ENCODE measurements at regions not wholly inside any gene's neighbourhood (a gene's known extent, or its start where the extent isn't known, plus 50 kb on each side); places are given as distances from the start of the nearest gene placed in this dataset.

DNA sequence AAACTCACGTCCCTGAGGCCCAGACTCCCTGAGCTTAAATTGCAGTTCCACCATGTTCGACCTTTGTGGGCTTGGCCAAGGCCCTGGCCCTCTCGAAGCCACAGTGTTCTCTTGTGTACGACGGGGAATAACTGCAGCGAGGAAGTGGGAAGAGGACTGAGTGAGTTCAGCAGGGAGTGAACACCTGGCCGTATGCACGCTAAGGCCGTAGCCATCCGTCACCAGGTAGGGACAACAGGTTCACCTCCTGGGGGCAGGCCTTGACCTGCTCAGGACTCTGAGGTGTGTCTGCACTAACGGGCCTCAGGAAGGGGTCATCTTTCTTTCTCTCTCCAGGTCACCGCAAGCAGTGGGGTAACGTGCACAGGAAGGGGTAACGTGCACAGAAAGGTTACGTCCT, 67.2 kb upstream of the CTBP2 start:
- TF ChIP-seq, protein P1, sequence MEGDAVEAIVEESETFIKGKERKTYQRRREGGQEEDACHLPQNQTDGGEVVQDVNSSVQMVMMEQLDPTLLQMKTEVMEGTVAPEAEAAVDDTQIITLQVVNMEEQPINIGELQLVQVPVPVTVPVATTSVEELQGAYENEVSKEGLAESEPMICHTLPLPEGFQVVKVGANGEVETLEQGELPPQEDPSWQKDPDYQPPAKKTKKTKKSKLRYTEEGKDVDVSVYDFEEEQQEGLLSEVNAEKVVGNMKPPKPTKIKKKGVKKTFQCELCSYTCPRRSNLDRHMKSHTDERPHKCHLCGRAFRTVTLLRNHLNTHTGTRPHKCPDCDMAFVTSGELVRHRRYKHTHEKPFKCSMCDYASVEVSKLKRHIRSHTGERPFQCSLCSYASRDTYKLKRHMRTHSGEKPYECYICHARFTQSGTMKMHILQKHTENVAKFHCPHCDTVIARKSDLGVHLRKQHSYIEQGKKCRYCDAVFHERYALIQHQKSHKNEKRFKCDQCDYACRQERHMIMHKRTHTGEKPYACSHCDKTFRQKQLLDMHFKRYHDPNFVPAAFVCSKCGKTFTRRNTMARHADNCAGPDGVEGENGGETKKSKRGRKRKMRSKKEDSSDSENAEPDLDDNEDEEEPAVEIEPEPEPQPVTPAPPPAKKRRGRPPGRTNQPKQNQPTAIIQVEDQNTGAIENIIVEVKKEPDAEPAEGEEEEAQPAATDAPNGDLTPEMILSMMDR (IDR thresholded peaks at IDR 0.05; ENCODE audit: low read depth, low read length): no peak
- no peak for DNase-seq (ENCODE audit: low read depth in 2 of 2)
- no peak overlapping the region for H3K4me3 ChIP-seq (replicated peaks in 1 of 2; ENCODE audit: low read depth in 2 of 2, low read length in 2 of 2)

DNA sequence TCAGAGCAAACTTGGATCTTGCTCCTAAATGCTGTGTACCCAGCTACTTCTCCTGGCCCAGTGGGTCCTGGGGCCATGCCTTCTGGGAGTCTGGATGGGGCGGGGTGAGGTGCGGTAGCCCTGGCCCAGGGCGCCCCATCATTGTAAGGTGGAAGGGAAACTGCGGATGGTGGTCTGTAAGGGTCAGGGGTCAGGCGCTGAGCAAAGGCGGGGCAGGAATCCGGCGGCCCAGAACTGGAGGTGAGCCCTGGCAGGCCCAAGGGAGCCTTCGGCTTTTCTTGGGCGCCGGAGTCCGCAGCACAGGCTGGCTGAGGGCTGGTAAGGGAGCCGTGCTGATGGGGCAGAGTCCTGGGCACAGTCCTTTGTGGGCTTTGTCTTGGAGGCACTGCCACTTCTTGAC, 66.5 kb upstream of the CTBP2 start:
- H3K4me3 ChIP-seq (replicated peaks in 1 of 2; ENCODE audit: low read depth in 2 of 2, low read length in 2 of 2): no peak overlapping the region
- TF ChIP-seq, protein P1 (IDR thresholded peaks at IDR 0.05; ENCODE audit: low read depth, low read length): no peak
- no peak for DNase-seq (ENCODE audit: low read depth in 2 of 2)

DNA sequence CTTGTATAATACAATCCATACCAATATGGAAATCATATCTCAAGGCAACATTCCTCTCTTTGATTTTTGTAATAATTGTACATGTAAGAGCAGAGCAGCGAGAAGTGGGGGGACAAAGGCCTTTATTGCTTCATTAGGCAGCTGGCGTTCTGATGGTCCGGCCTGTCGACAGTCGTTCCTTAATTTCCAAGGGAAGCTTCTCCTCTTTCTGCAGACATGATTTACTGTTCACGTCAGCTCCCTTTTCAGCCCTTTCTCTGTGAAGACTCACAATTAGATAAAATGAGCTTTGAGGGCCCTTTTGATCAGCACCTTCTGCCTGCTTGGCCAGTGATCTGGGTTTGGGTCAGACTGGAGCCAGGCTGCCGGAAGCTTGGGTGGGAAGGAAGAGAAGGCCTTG, 65.6 kb upstream of the CTBP2 start:
- TF ChIP-seq, protein P1 (IDR thresholded peaks at IDR 0.05; ENCODE audit: low read depth, low read length): no peak
- DNase-seq (ENCODE audit: low read depth in 2 of 2): no peak
- H3K4me3 ChIP-seq (replicated peaks in 1 of 2; ENCODE audit: low read depth in 2 of 2, low read length in 2 of 2): no peak overlapping the region

DNA sequence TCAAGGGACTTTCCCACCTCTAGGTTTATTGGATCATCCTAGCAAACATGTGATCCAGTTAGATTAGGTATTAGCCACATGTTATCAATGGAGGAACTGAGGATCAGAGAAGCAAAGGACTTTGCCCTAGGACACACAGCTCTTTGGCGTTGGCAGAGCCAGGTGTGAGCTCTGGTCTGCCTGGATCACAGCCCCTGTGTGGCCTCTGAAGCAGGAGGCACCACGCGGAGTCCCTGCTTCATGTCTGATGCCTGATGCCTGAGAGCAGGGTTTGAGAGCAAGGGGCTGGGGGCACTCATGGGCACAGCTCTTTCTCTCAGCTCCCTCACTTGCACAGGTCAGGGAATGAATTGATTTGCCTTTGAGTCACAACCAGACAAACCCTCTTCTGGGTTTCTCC, 64.7 kb upstream of the CTBP2 start:
- TF ChIP-seq, protein P1 (IDR thresholded peaks at IDR 0.05; ENCODE audit: low read depth, low read length): no peak

DNA sequence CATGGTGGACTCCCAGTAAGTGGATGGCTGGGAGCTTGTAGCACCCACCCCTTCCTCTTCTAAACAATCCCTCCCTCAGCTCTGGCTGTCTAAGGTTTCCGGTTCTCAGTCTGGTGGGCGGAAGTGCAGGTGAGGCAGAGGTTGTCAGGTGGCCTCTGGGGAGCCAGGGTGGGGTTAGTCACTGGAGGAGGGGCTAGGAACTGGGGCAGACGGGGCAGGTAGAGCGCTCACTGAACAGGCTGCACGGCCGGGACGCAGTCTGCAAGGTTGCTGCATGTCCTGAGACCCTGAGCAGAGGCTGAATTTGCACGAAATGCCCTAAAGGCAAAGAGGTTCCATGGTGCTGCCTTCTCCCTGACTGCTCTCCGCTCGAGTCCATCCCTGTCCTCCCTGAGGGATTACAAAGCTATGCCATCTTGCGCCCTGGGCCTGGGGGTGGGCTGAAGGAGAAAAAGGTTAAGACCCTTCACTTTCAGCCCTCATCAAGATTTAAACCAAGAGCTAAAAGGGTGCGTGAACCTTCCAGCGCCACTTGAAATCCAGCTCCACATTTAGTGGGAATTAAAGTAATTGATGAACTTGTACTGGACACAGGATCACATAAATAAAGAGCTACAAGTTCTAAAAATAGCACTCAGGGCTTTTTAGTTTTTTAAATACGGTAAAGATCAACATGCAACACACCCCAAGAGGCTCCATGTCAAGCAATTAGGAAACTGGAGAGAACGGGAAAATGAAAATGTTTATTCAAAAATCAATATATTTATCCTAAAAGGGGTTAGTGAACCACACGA, 62.3 kb upstream of the CTBP2 start:
- DNase-seq (ENCODE audit: low read depth in 2 of 2): no peak
- no peak overlapping the region for H3K4me3 ChIP-seq (replicated peaks in 1 of 2; ENCODE audit: low read depth in 2 of 2, low read length in 2 of 2)

More for the DNA sequence above, 64.7 kb upstream of the CTBP2 start:
- H3K4me3 ChIP-seq (replicated peaks in 1 of 2; ENCODE audit: low read depth in 2 of 2, low read length in 2 of 2): no peak overlapping the region
- DNase-seq (ENCODE audit: low read depth in 2 of 2): no peak

DNA sequence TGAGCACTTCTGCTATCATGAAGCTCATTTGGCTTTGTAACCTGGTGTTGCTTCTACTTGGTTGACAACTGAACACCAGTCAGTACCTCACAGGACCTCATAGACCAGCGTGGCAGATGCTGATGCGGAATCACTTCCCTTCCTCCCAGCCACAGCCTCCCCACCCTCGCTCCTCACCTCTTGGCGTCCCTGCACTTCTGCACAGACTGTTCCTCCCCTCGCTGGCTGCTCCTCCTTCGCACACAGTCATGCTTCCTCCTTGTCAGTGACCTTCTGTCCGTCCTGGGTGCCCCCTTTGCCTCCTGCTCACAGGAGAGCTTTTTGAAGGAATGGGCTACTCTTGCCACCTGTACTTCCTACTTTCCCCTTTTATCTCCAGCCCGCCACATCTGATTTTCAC, 61.4 kb upstream of the CTBP2 start:
- H3K4me3 ChIP-seq (replicated peaks in 1 of 2; ENCODE audit: low read depth in 2 of 2, low read length in 2 of 2): no peak overlapping the region
- DNase-seq (ENCODE audit: low read depth in 2 of 2): no peak
- TF ChIP-seq, protein P1 (IDR thresholded peaks at IDR 0.05; ENCODE audit: low read depth, low read length): no peak

More for the DNA sequence above, 62.3 kb upstream of the CTBP2 start:
- TF ChIP-seq, protein P1 (IDR thresholded peaks at IDR 0.05; ENCODE audit: low read depth, low read length): no peak

DNA sequence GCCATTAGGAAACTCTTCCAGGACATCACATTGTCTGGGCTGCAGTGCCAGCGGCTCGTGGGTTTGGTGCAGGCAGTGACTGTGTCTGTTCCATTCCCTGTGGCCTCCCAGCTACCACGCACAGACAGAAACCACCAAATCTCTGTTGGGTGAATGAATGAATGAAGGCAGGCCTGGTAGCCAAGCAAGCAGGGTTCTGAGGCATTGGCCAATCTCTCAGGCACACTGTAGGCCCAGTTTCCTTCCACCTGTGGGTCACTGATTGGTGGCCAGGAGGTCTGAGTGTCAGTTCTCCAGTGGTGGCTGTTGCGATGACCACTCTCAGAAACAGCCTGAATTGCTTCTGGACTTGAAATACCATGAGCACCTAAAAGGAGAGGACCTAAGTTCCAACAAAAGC, 59.4 kb upstream of the CTBP2 start:
- no peak for DNase-seq (ENCODE audit: low read depth in 2 of 2)
- TF ChIP-seq, protein P1 (IDR thresholded peaks at IDR 0.05; ENCODE audit: low read depth, low read length): no peak
- H3K4me3 ChIP-seq (replicated peaks in 1 of 2; ENCODE audit: low read depth in 2 of 2, low read length in 2 of 2): no peak overlapping the region

Data from cardiac fibroblast (primary cell).